Sigmoid colon (tissue), 6 donors: ENCODE measurements at regions not wholly inside any gene's neighbourhood (a gene's known extent, or its start where the extent isn't known, plus 50 kb on each side); places are given as distances from the start of the nearest gene placed in this dataset.

ENCODE experiments used
- DNase-seq: peaks from one replicate; pipeline ENCODE4 v3.0.0-alpha.2; 2019
- H3K27ac ChIP-seq, 4 donors: fragments of 200-600 bp; sonication (generic); one replicate each; pipeline ENCODE4 v1.5.1; 2016 to 2019; ENCODE audit warnings: mild to moderate bottlenecking in 1 of 4
- H3K27me3 ChIP-seq, 3 donors: fragments of 200-600 bp; sonication (generic); one replicate each; pipeline ENCODE4 v1.5.1; 2019; ENCODE audit warnings: mild to moderate bottlenecking in 1 of 3
- H3K36me3 ChIP-seq, 4 donors: fragments of 200-600 bp; sonication (generic); one replicate each; pipeline ENCODE4 v1.5.1; 2016 to 2019
- H3K4me1 ChIP-seq, 4 donors: fragments of 200-600 bp; sonication (generic); one replicate each; pipeline ENCODE4 v1.5.1; 2017 to 2019
- H3K4me3 ChIP-seq, 4 donors: fragments of 200-600 bp; sonication (generic); one replicate each; pipeline ENCODE4 v1.5.1; 2017 to 2019; ENCODE audit warnings: mild to moderate bottlenecking in 2 of 4, moderate library complexity in 1 of 4
- H3K9me3 ChIP-seq, 4 donors: fragments of 200-600 bp in 3 of 4; sonication (generic) in 3 of 4; one replicate each; pipeline versions ENCODE4 v1.5.1 to v1.6.1; 2013 to 2019
- CTCF ChIP-seq, 4 experiments: fragments of 450-650 bp in 3 of 4; fragments of 200-600 bp in 1 of 4; IDR thresholded peaks; one replicate each; pipeline ENCODE4 v1.5.1; 2016 to 2019; ENCODE audit warnings: antibody characterized with exemption in 4 of 4, mild to moderate bottlenecking in 3 of 4, moderate library complexity in 2 of 4
- EP300 ChIP-seq, 4 donors: sonication (generic); formaldehyde crosslinking; IDR thresholded peaks; one replicate each; pipeline ENCODE4 v1.6.1; 2017; ENCODE audit warnings: antibody characterized with exemption in 4 of 4
- POLR2A ChIP-seq, 2 donors: fragments of 450-650 bp; IDR thresholded peaks; one replicate each; pipeline ENCODE4 v1.6.1; 2016; ENCODE audit warnings: antibody characterized with exemption in 2 of 2, mild to moderate bottlenecking in 2 of 2, moderate library complexity in 2 of 2
- POLR2AphosphoS5 ChIP-seq, 4 donors: sonication (generic); formaldehyde crosslinking; IDR thresholded peaks; one replicate each; pipeline ENCODE4 v1.6.1; 2017; ENCODE audit warnings: antibody characterized with exemption in 4 of 4
- WGBS, 2 donors: extraction: QIAGEN DNeasy Blood & Tissue Kit; methylation state at CpG; one replicate each; pipeline ENCODE4 v1.1.7; 2013; 5-methylcytosine and 5-hydroxymethylcytosine counted together
- intact Hi-C: fragments of 100-400 bp; cut with DNase I; formaldehyde crosslinking; loops from one replicate; pipeline ENCODE4 v1.15.1; 2023
- donor health status: healthy with polysubstance abuse.
- donor health status: healthy.

GRCh38 chr20:60962367-60963045 is 289.6 kb upstream of the CDH4 start:
- Histone ChIP-seq H3K4me3 (no peak overlapping the region), H3K27me3 (no peaks in the 10 kb centered on the region), H3K4me1 (no peaks in the 10 kb centered on the region), H3K36me3 (no peaks in the 10 kb centered on the region), H3K27ac (no peak overlapping the region), H3K9me3 (no peaks in the 10 kb centered on the region)
- intact Hi-C loops = no loop called here
- DNase-seq = no peak
- no peak for TF ChIP-seq CTCF (IDR thresholded peaks at IDR 0.05)
- TF ChIP-seq EP300 (IDR thresholded peaks at IDR 0.05) = no peak
- no peak for TF ChIP-seq POLR2A (IDR thresholded peaks at IDR 0.05)
- no peak for TF ChIP-seq POLR2AphosphoS5 (IDR thresholded peaks at IDR 0.05)
- WGBS, 2 donors = 47 to 68% methylated on average over 6 of the region's 6 CpGs

- Histone ChIP-seq H3K36me3 (no peaks in the 10 kb centered on the region), H3K4me3 (no peak overlapping the region), H3K27me3 (no peaks in the 10 kb centered on the region), H3K27ac (no peak overlapping the region), H3K9me3 (no peaks in the 10 kb centered on the region), H3K4me1 (no peaks in the 10 kb centered on the region)
- TF ChIP-seq POLR2A (IDR thresholded peaks at IDR 0.05) (no peak), CTCF (IDR thresholded peaks at IDR 0.05) (no peak), EP300 (IDR thresholded peaks at IDR 0.05) (no peak), POLR2AphosphoS5 (IDR thresholded peaks at IDR 0.05) (no peak)
- WGBS, 2 donors = 32 to 41% methylated on average over 3 of the region's 3 CpGs
- no peak for DNase-seq
- intact Hi-C loops = no loop called here
These were observed 288.9 kb upstream of the CDH4 start for GRCh38 chr20:60963146-60963545.

GRCh38 chr20:60964911-60965310 is 287.1 kb upstream of the CDH4 start:
- TF ChIP-seq CTCF (IDR thresholded peaks at IDR 0.05) (no peak), POLR2AphosphoS5 (IDR thresholded peaks at IDR 0.05) (no peak), EP300 (IDR thresholded peaks at IDR 0.05) (no peak), POLR2A (IDR thresholded peaks at IDR 0.05) (no peak)
- Histone ChIP-seq H3K27ac (no peak overlapping the region), H3K27me3 (peaks cover 0 to 4% (median 0%) of the 10 kb centered on the region in 3 donors), H3K4me3 (no peak overlapping the region), H3K36me3 (no peaks in the 10 kb centered on the region), H3K4me1 (no peaks in the 10 kb centered on the region), H3K9me3 (no peaks in the 10 kb centered on the region)
- DNase-seq = no peak
- 88 to 90% methylated on average over 4 of the region's 4 CpGs for WGBS, 2 donors
- intact Hi-C loops = no loop called here

- H3K9me3 ChIP-seq = no peaks in the 10 kb centered on the region
- H3K4me1 ChIP-seq = no peaks in the 10 kb centered on the region
- TF ChIP-seq POLR2AphosphoS5 (IDR thresholded peaks at IDR 0.05) (no peak), CTCF (IDR thresholded peaks at IDR 0.05) (no peak), EP300 (IDR thresholded peaks at IDR 0.05) (no peak), POLR2A (IDR thresholded peaks at IDR 0.05) (no peak)
- 81 to 82% methylated on average over 9 of the region's 9 CpGs for WGBS, 2 donors
- DNase-seq = no peak
- H3K27me3 ChIP-seq = peaks cover 0 to 4% (median 0%) of the 10 kb centered on the region in 3 donors
- no peak overlapping the region for H3K4me3 ChIP-seq
- no peaks in the 10 kb centered on the region for H3K36me3 ChIP-seq
- H3K27ac ChIP-seq = no peak overlapping the region
- intact Hi-C loops = no loop called here
These were observed 286.0 kb upstream of the CDH4 start for GRCh38 chr20:60966031-60966430.

- H3K4me3 ChIP-seq = no peak overlapping the region
- intact Hi-C loops = no loop called here
- WGBS, 2 donors = 89 to 91% methylated on average over 19 of the region's 19 CpGs
- H3K27me3 ChIP-seq = peaks cover 0 to 4% (median 0%) of the 10 kb centered on the region in 3 donors
- no peaks in the 10 kb centered on the region for H3K9me3 ChIP-seq
- no peaks in the 10 kb centered on the region for H3K4me1 ChIP-seq
- no peak for DNase-seq
- H3K27ac ChIP-seq = no peak overlapping the region
- H3K36me3 ChIP-seq = no peaks in the 10 kb centered on the region
- TF ChIP-seq POLR2AphosphoS5 (IDR thresholded peaks at IDR 0.05) = no peak
These were observed 285.3 kb upstream of the CDH4 start for GRCh38 chr20:60966766-60967165.
